Ovary (tissue), 7 donors: ENCODE measurements at regions not wholly inside any gene's neighbourhood (a gene's known extent, or its start where the extent isn't known, plus 50 kb on each side); places are given as distances from the start of the nearest gene placed in this dataset.

Source experiments
- DNase-seq, 5 donors: peaks; one replicate each; pipeline ENCODE4 v3.0.0-alpha.2; 2019 to 2020
- H3K27ac ChIP-seq, 2 donors: fragments of 200-600 bp; one replicate each; pipeline versions ENCODE4 v1.5.1 to v1.8.0; 2019 to 2022
- H3K27me3 ChIP-seq: fragments of 200-600 bp; one replicate; pipeline ENCODE4 v1.8.0; 2022
- H3K36me3 ChIP-seq: fragments of 200-600 bp; sonication (generic); one replicate; pipeline ENCODE4 v1.5.1; 2019
- H3K4me1 ChIP-seq: one replicate; pipeline ENCODE4 v1.8.1; 2013; ENCODE audit warnings: mild to moderate bottlenecking, moderate library complexity; ENCODE audit not compliant: insufficient read depth
- H3K4me3 ChIP-seq: fragments of 200-600 bp; sonication (generic); one replicate; pipeline ENCODE4 v1.5.1; 2017
- H3K9me3 ChIP-seq, 2 donors: fragments of 200-600 bp in 1 of 2; sonication (generic) in 1 of 2; one replicate each; pipeline versions ENCODE4 v1.5.1 to v1.8.1; 2013 to 2019; ENCODE audit warnings: mild to moderate bottlenecking in 1 of 2, moderate library complexity in 1 of 2
- CTCF ChIP-seq, 3 donors: fragments of 450-650 bp in 2 of 3; fragments of 200-600 bp in 1 of 3; IDR thresholded peaks; one replicate each; pipeline versions ENCODE4 v1.5.1 to v1.8.0; 2016 to 2022; ENCODE audit warnings: antibody characterized with exemption in 3 of 3, mild to moderate bottlenecking in 1 of 3
- EP300 ChIP-seq: sonication (generic); formaldehyde crosslinking; IDR thresholded peaks from one replicate; pipeline ENCODE4 v1.6.1; 2017; ENCODE audit warnings: antibody characterized with exemption
- POLR2A ChIP-seq: fragments of 450-650 bp; IDR thresholded peaks from one replicate; pipeline ENCODE4 v1.6.1; 2017; ENCODE audit warnings: antibody characterized with exemption, mild to moderate bottlenecking, moderate library complexity
- WGBS, 3 donors: extraction: QIAGEN DNeasy Blood & Tissue Kit in 1 of 3; methylation state at CpG; one replicate each; pipeline versions ENCODE4 v1.1.5 to v1.1.7; 2013 to 2017; 5-methylcytosine and 5-hydroxymethylcytosine counted together
- intact Hi-C, 4 donors: fragments of 100-400 bp; cut with DNase I; formaldehyde crosslinking; loops; one replicate each; pipeline versions ENCODE4 v1.11.0 to v1.15.1; 2022 to 2023
- donor health status: DM: no; HTN: no; CAD: no; lungs with moderate emphysema.
- donor health status: DM: no; HTN: no; CAD: no.
- donor health status: Bipolar disorder and iron deficiency.
- donor health status: DM: no; HTN: no; CAD: no.
- donor health status: DM: yes; HTN: yes; CAD: no.

GRCh38 chr5:124997186-124997893 lies 250.9 kb upstream of the ZNF608 start:
- Histone ChIP-seq H3K9me3 (no peaks in the 10 kb centered on the region), H3K4me1 (no peaks in the 10 kb centered on the region), H3K27ac (no peak overlapping the region), H3K27me3 (no peaks in the 10 kb centered on the region), H3K4me3 (no peak overlapping the region), H3K36me3 (no peaks in the 10 kb centered on the region)
- intact Hi-C loops: no loop called here
- TF ChIP-seq CTCF (IDR thresholded peaks at IDR 0.05) (no peak), EP300 (no peak), POLR2A (no peak)
- no peak for DNase-seq
- WGBS, 3 donors: 67 to 75% (median 69%) methylated on average over 3 of the region's 3 CpGs

- 93 to 96% (median 94%) methylated on average over 1 of the region's 1 CpG for WGBS, 3 donors
- intact Hi-C loops: no loop called here
- Histone ChIP-seq H3K27ac (no peak overlapping the region), H3K36me3 (no peaks in the 10 kb centered on the region), H3K4me3 (no peak overlapping the region), H3K27me3 (no peaks in the 10 kb centered on the region), H3K9me3 (no peaks in the 10 kb centered on the region), H3K4me1 (no peaks in the 10 kb centered on the region)
- TF ChIP-seq CTCF (IDR thresholded peaks at IDR 0.05) (no peak), POLR2A (no peak), EP300 (no peak)
- DNase-seq: no peak
Observed at GRCh38 chr5:124998520-124998919, 252.1 kb upstream of the ZNF608 start.

GRCh38 chr5:125002727-125003598 lies 256.5 kb upstream of the ZNF608 start:
- H3K4me1 ChIP-seq: no peaks in the 10 kb centered on the region
- H3K9me3 ChIP-seq: no peaks in the 10 kb centered on the region
- H3K27ac ChIP-seq: no peak overlapping the region
- no peak for DNase-seq
- 92 to 94% (median 93%) methylated on average over 1 of the region's 1 CpG for WGBS, 3 donors
- H3K27me3 ChIP-seq: no peaks in the 10 kb centered on the region
- no peak overlapping the region for H3K4me3 ChIP-seq
- intact Hi-C loops: no loop called here
- no peaks in the 10 kb centered on the region for H3K36me3 ChIP-seq
- TF ChIP-seq EP300 (no peak), CTCF (IDR thresholded peaks at IDR 0.05) (no peak), POLR2A (no peak)

- H3K4me1 ChIP-seq: no peaks in the 10 kb centered on the region
- intact Hi-C loops: no loop called here
- TF ChIP-seq POLR2A: no peak
- no peak for TF ChIP-seq EP300
- TF ChIP-seq CTCF (IDR thresholded peaks at IDR 0.05): no peak
- DNase-seq: no peak
- H3K4me3 ChIP-seq: no peak overlapping the region
- no peaks in the 10 kb centered on the region for H3K9me3 ChIP-seq
- no peaks in the 10 kb centered on the region for H3K27me3 ChIP-seq
- 90 to 96% (median 95%) methylated on average over 5 of the region's 5 CpGs for WGBS, 3 donors
- no peaks in the 10 kb centered on the region for H3K36me3 ChIP-seq
- H3K27ac ChIP-seq: no peak overlapping the region
Observed at GRCh38 chr5:125004009-125004408, 257.6 kb upstream of the ZNF608 start.
